Breast epithelium (tissue), 4 donors: ENCODE measurements at regions not wholly inside any gene's neighbourhood (a gene's known extent, or its start where the extent isn't known, plus 50 kb on each side); places are given as distances from the start of the nearest gene placed in this dataset.

Source experiments
- DNase-seq, 2 donors: peaks; one replicate each; pipeline ENCODE4 v3.0.0-alpha.2; 2019; ENCODE audit warnings: low spot score in 2 of 2
- H3K27ac ChIP-seq, 2 donors: fragments of 200-600 bp; sonication (generic) in 1 of 2; one replicate each; pipeline ENCODE4 v1.5.1; 2016 to 2019; ENCODE audit warnings: mild to moderate bottlenecking in 1 of 2
- H3K27me3 ChIP-seq, 2 donors: fragments of 200-600 bp; sonication (generic) in 1 of 2; one replicate each; pipeline versions ENCODE4 v1.5.1 to v1.6.0; 2017 to 2019; ENCODE audit warnings: control low read depth in 1 of 2, mild to moderate bottlenecking in 1 of 2
- H3K36me3 ChIP-seq: fragments of 200-600 bp; one replicate; pipeline ENCODE4 v1.5.1; 2019
- H3K4me1 ChIP-seq, 2 donors: fragments of 200-600 bp; sonication (generic); one replicate each; pipeline ENCODE4 v1.5.1; 2016 to 2019; ENCODE audit warnings: control low read depth in 1 of 2
- H3K4me3 ChIP-seq, 3 donors: fragments of 200-600 bp; sonication (generic); 1 replicate in 2 of 3; 2 replicates in 1 of 3; pipeline ENCODE4 v1.5.1; 2016 to 2019; ENCODE audit warnings: mild to moderate bottlenecking in 3 of 3, moderate library complexity in 2 of 3
- H3K9me3 ChIP-seq, 2 donors: fragments of 200-600 bp; sonication (generic) in 1 of 2; one replicate each; pipeline ENCODE4 v1.5.1; 2016 to 2019; ENCODE audit warnings: control low read depth in 1 of 2
- CTCF ChIP-seq, 3 donors: fragments of 450-650 bp; IDR thresholded peaks; one replicate each; pipeline ENCODE4 v1.5.1; 2016 to 2017; ENCODE audit warnings: antibody characterized with exemption in 3 of 3, mild to moderate bottlenecking in 3 of 3, moderate library complexity in 3 of 3
- POLR2A ChIP-seq: fragments of 450-650 bp; IDR thresholded peaks from one replicate; pipeline ENCODE4 v1.6.1; 2016; ENCODE audit warnings: antibody characterized with exemption, mild to moderate bottlenecking, moderate library complexity
- POLR2AphosphoS5 ChIP-seq, 3 donors: sonication (generic); formaldehyde crosslinking; IDR thresholded peaks; one replicate each; pipeline ENCODE4 v1.6.1; 2017; ENCODE audit warnings: antibody characterized with exemption in 3 of 3
- intact Hi-C: fragments of 100-400 bp; cut with DNase I; formaldehyde crosslinking; loops from one replicate; pipeline ENCODE4 v1.15.1; 2023; ENCODE audit warnings: low total_unique reads

GRCh38 chr11:116188350-116188749, 584.4 kb downstream of the BUD13 start:
- Histone ChIP-seq H3K27ac (no peak overlapping the region), H3K4me1 (no peaks in the 10 kb centered on the region), H3K4me3 (no peak overlapping the region), H3K36me3 (no peaks in the 10 kb centered on the region), H3K9me3 (no peaks in the 10 kb centered on the region), H3K27me3 (no peaks in the 10 kb centered on the region)
- no peak for DNase-seq
- intact Hi-C loops = no loop called here
- TF ChIP-seq POLR2AphosphoS5 (IDR thresholded peaks at IDR 0.05) (no peak), POLR2A (no peak), CTCF (IDR thresholded peaks at IDR 0.05) (no peak)

GRCh38 chr11:116187026-116187425, 585.8 kb downstream of the BUD13 start:
- no peak overlapping the region for H3K27ac ChIP-seq
- H3K27me3 ChIP-seq = no peaks in the 10 kb centered on the region
- H3K4me1 ChIP-seq = no peaks in the 10 kb centered on the region
- H3K4me3 ChIP-seq = no peak overlapping the region
- H3K36me3 ChIP-seq = no peaks in the 10 kb centered on the region
- intact Hi-C loops = no loop called here
- H3K9me3 ChIP-seq = no peaks in the 10 kb centered on the region
- no peak for TF ChIP-seq CTCF (IDR thresholded peaks at IDR 0.05)
- TF ChIP-seq POLR2A = no peak
- no peak for TF ChIP-seq POLR2AphosphoS5 (IDR thresholded peaks at IDR 0.05)
- DNase-seq = no peak

GRCh38 chr11:116185551-116185950, 587.2 kb downstream of the BUD13 start:
- Histone ChIP-seq H3K27me3 (no peaks in the 10 kb centered on the region), H3K4me1 (no peaks in the 10 kb centered on the region), H3K27ac (no peak overlapping the region), H3K9me3 (no peaks in the 10 kb centered on the region), H3K36me3 (no peaks in the 10 kb centered on the region), H3K4me3 (no peak overlapping the region)
- TF ChIP-seq POLR2AphosphoS5 (IDR thresholded peaks at IDR 0.05) (no peak), CTCF (IDR thresholded peaks at IDR 0.05) (no peak), POLR2A (no peak)
- intact Hi-C loops = no loop called here
- DNase-seq = no peak

- no peaks in the 10 kb centered on the region for H3K9me3 ChIP-seq
- intact Hi-C loops = no loop called here
- H3K27me3 ChIP-seq = no peaks in the 10 kb centered on the region
- no peak for DNase-seq
- H3K27ac ChIP-seq = no peak overlapping the region
- H3K4me1 ChIP-seq = no peaks in the 10 kb centered on the region
- TF ChIP-seq POLR2A (no peak), POLR2AphosphoS5 (IDR thresholded peaks at IDR 0.05) (no peak), CTCF (IDR thresholded peaks at IDR 0.05) (no peak)
- H3K36me3 ChIP-seq = no peaks in the 10 kb centered on the region
- H3K4me3 ChIP-seq = no peak overlapping the region
Measured at GRCh38 chr11:116184763-116185162, 588.0 kb downstream of the BUD13 start.

- TF ChIP-seq POLR2A (no peak), CTCF (IDR thresholded peaks at IDR 0.05) (no peak)
- no peaks in the 10 kb centered on the region for H3K27me3 ChIP-seq
- H3K36me3 ChIP-seq = no peaks in the 10 kb centered on the region
- no peaks in the 10 kb centered on the region for H3K4me1 ChIP-seq
- H3K9me3 ChIP-seq = no peaks in the 10 kb centered on the region
- intact Hi-C loops = no loop called here
- DNase-seq = no peak
- H3K4me3 ChIP-seq = no peak overlapping the region
- H3K27ac ChIP-seq = no peak overlapping the region
Measured at GRCh38 chr11:116182356-116182966, 590.3 kb downstream of the BUD13 start.
